ENCODE measurements at regions not wholly inside any gene's neighbourhood (a gene's known extent, or its start where the extent isn't known, plus 50 kb on each side); places are given as distances from the start of the nearest gene placed in this dataset.

GRCh38 chr12:124162151-124163110 is 132.5 kb upstream of the RFLNA start:
- TF ChIP-seq EZH2 (IDR thresholded peaks at IDR 0.05; ENCODE audit: low read length) (no peak), CTCF (optimal IDR thresholded peaks at IDR 0.05 in 1 of 3, IDR thresholded peaks at IDR 0.05 in 1 of 3, conservative IDR thresholded peaks at IDR 0.05 in 1 of 3; ENCODE audit: extremely low read depth in 1 of 3, insufficient read depth in 2 of 3, low read length in 3 of 3) (peak; percentile 25 to 64 (median 26))

Measured in keratinocyte (primary cell).